GM13976 (cell line): ENCODE measurements at regions not wholly inside any gene's neighbourhood (a gene's known extent, or its start where the extent isn't known, plus 50 kb on each side); places are given as distances from the start of the nearest gene placed in this dataset.
"Not testable (repeated sequence)": the region's sequence is repeated elsewhere in the genome, so short reads cannot be mapped to it uniquely, and the experiment has no call there.

Experiments used
- DNase-seq: peaks from one replicate; pipeline ENCODE4 v3.0.0; 2012; ENCODE audit warnings: low spot score
- CTCF ChIP-seq: IDR thresholded peaks from 2 replicates; pipeline ENCODE4 v1.5.1; 2012; ENCODE audit warnings: borderline replicate concordance, mild to moderate bottlenecking; ENCODE audit not compliant: insufficient read depth; ENCODE audit errors: extremely low read depth, missing control alignments, control extremely low read depth
- in situ Hi-C: fragments of 300-500 bp; cut with MboI; formaldehyde crosslinking; loops from one replicate; pipeline ENCODE4 v1.12.0; 2022; ENCODE audit warnings: low sequenced_read_pairs, mixed read lengths, inconsistent platforms; ENCODE audit not compliant: unreplicated experiment

GRCh38 chr10:57599440-57599839, 668.3 kb downstream of the IPMK start:
- DNase-seq = no peak
- no peak for TF ChIP-seq CTCF
- in situ Hi-C loops = no loop called here

GRCh38 chr10:57593983-57594573, 673.6 kb downstream of the IPMK start:
- in situ Hi-C loops = no loop called here
- TF ChIP-seq CTCF = no peak
- no peak for DNase-seq

- peak; percentile 22 for TF ChIP-seq CTCF
- no peak for DNase-seq
- in situ Hi-C loops = no loop called here
Measured at GRCh38 chr10:57579926-57580325, 687.8 kb downstream of the IPMK start.

GRCh38 chr10:57562211-57562610, 705.5 kb downstream of the IPMK start:
- no peak for DNase-seq
- TF ChIP-seq CTCF = no peak
- in situ Hi-C loops = no loop called here

- DNase-seq, in situ Hi-C loops: not testable (repeated sequence)
Measured at GRCh38 chr10:57551774-57552173, 715.9 kb downstream of the IPMK start.

GRCh38 chr10:57535306-57535705, 732.4 kb downstream of the IPMK start:
- TF ChIP-seq CTCF = no peak
- DNase-seq = no peak
- in situ Hi-C loops = no loop called here

GRCh38 chr10:57513637-57514036, 754.1 kb downstream of the IPMK start:
- DNase-seq = no peak
- TF ChIP-seq CTCF = no peak
- in situ Hi-C loops = no loop called here
